HUDEP-2 (cell line): ENCODE measurements at regions not wholly inside any gene's neighbourhood (a gene's known extent, or its start where the extent isn't known, plus 50 kb on each side); places are given as distances from the start of the nearest gene placed in this dataset.

ENCODE experiments used
- DNase-seq, 76 experiments: peaks; one replicate each; lab custom pipeline; 2025; ENCODE audit not compliant: unreplicated experiment in 76 of 76; lab: John Stamatoyannopoulos, UW

GRCh38 chr3:104503022-104503421, 863.7 kb upstream of the ALCAM start:
- no peak for DNase-seq

- no peak for DNase-seq
Measured at GRCh38 chr3:104510131-104510849, 856.4 kb upstream of the ALCAM start.

- DNase-seq, result no peak
Measured at GRCh38 chr3:104514371-104514770, 852.3 kb upstream of the ALCAM start.

- no peak for DNase-seq
Measured at GRCh38 chr3:104514776-104515175, 851.9 kb upstream of the ALCAM start.

GRCh38 chr3:104519068-104519467, 847.6 kb upstream of the ALCAM start:
- DNase-seq, result no peak

GRCh38 chr3:104519468-104520227, 847.1 kb upstream of the ALCAM start:
- no peak for DNase-seq

GRCh38 chr3:104520228-104520655, 846.5 kb upstream of the ALCAM start:
- no peak for DNase-seq

GRCh38 chr3:104521606-104522336, 844.9 kb upstream of the ALCAM start:
- DNase-seq, result no peak

GRCh38 chr3:104523136-104523535, 843.6 kb upstream of the ALCAM start:
- DNase-seq, result no peak

- no peak for DNase-seq
Measured at GRCh38 chr3:104526901-104527401, 839.8 kb upstream of the ALCAM start.

GRCh38 chr3:104530934-104531333, 835.8 kb upstream of the ALCAM start:
- DNase-seq, result no peak

- no peak for DNase-seq
Measured at GRCh38 chr3:104536715-104537114, 830.0 kb upstream of the ALCAM start.

- no peak for DNase-seq
Measured at GRCh38 chr3:104537323-104537722, 829.4 kb upstream of the ALCAM start.

- DNase-seq, result no peak
Measured at GRCh38 chr3:104546301-104546700, 820.4 kb upstream of the ALCAM start.

- DNase-seq, result no peak
Measured at GRCh38 chr3:104547031-104547430, 819.7 kb upstream of the ALCAM start.

- no peak for DNase-seq
Measured at GRCh38 chr3:104548401-104548800, 818.3 kb upstream of the ALCAM start.

- DNase-seq, result no peak
Measured at GRCh38 chr3:104549099-104549714, 817.5 kb upstream of the ALCAM start.

GRCh38 chr3:104553121-104553520, 813.6 kb upstream of the ALCAM start:
- no peak for DNase-seq

GRCh38 chr3:104554425-104554824, 812.3 kb upstream of the ALCAM start:
- no peak for DNase-seq

GRCh38 chr3:104555728-104556127, 811.0 kb upstream of the ALCAM start:
- no peak for DNase-seq
